IMR-90 (cell line): ENCODE measurements at regions not wholly inside any gene's neighbourhood (a gene's known extent, or its start where the extent isn't known, plus 50 kb on each side); places are given as distances from the start of the nearest gene placed in this dataset.
"Not testable (repeated sequence)": the region's sequence is repeated elsewhere in the genome, so short reads cannot be mapped to it uniquely, and the experiment has no call there.

Experiments used
- ATAC-seq: fragments of 200-7000 bp; cut with Tn5 transposase; 2 replicates; pipeline ENCODE4 v1.9.1; 2020; ENCODE audit warnings: low read depth, mild to moderate bottlenecking, moderate library complexity
- BruUV-seq: library from RNA; stranded (reverse); fragments of 400-500 nt; replicated peaks from 2 replicates; lab custom pipeline; 2021; lab: Mats Ljungman, UMichigan
- CTCF ChIA-PET: fragments of 300-600 bp; formaldehyde crosslinking; extraction: SDS; loops from one replicate; lab custom pipeline; 2021; ENCODE audit warnings: antibody characterized with exemption; lab: Yijun Ruan, JAX
- POLR2A ChIA-PET: fragments of 300-600 bp; sonication (Branson Sonifier 250); formaldehyde crosslinking; loops from one replicate; lab custom pipeline; 2022; ENCODE audit warnings: antibody characterized with exemption; ENCODE audit not compliant: unreplicated experiment; lab: Charles Lee
- DNase-seq: peaks from one replicate; pipeline ENCODE4 v3.0.0; 2013
- H2AFZ ChIP-seq: replicated peaks from 2 replicates; pipeline ENCODE3; 2013; ENCODE audit warnings: low read length, mild to moderate bottlenecking; ENCODE audit not compliant: poor library complexity
- H2AK5ac ChIP-seq: 2 replicates; pipeline ENCODE4 v1.6.1; 2013; ENCODE audit warnings: low read depth, low read length, inconsistent platforms
- H2AK9ac ChIP-seq: replicated peaks from 2 replicates; pipeline ENCODE3; 2013; ENCODE audit warnings: mild to moderate bottlenecking, low read depth, low read length, moderate library complexity; ENCODE audit not compliant: poor library complexity
- H2BK120ac ChIP-seq: 2 replicates; pipeline ENCODE4 v1.6.1; 2013; ENCODE audit warnings: low read depth, low read length, inconsistent platforms
- H2BK15ac ChIP-seq: 3 replicates; pipeline ENCODE4 v1.6.1; 2013; ENCODE audit warnings: low read depth, low read length, inconsistent platforms
- H2BK20ac ChIP-seq: 2 replicates; pipeline ENCODE4 v1.6.1; 2013; ENCODE audit warnings: low read depth, mild to moderate bottlenecking, inconsistent platforms, low read length, moderate library complexity
- H2BK5ac ChIP-seq: 2 replicates; pipeline ENCODE4 v1.6.1; 2013; ENCODE audit warnings: mild to moderate bottlenecking, low read depth, low read length, inconsistent platforms; ENCODE audit not compliant: poor library complexity, severe bottlenecking
- H3K14ac ChIP-seq: replicated peaks from 2 replicates; pipeline ENCODE4 v1.6.1; 2013; ENCODE audit warnings: low read depth, low read length, inconsistent platforms
- H3K18ac ChIP-seq: 2 replicates; pipeline ENCODE4 v1.6.1; 2013; ENCODE audit warnings: low read depth, low read length, control low read depth
- H3K23ac ChIP-seq: 2 replicates; pipeline ENCODE4 v1.6.1; 2013; ENCODE audit warnings: low read depth, low read length, inconsistent platforms
- H3K27ac ChIP-seq: 2 replicates; pipeline ENCODE4 v1.5.1; 2013; ENCODE audit warnings: mild to moderate bottlenecking, control low read depth, low read length; ENCODE audit not compliant: insufficient read depth
- H3K27me3 ChIP-seq: 2 replicates; pipeline ENCODE4 v1.6.1; 2013; ENCODE audit warnings: low read length; ENCODE audit not compliant: control insufficient read depth, insufficient read depth
- H3K36me3 ChIP-seq: 2 replicates; pipeline ENCODE4 v1.6.1; 2013; ENCODE audit warnings: low read length, mixed read lengths; ENCODE audit not compliant: control insufficient read depth, insufficient read depth
- H3K4ac ChIP-seq: 2 replicates; pipeline ENCODE4 v1.6.1; 2013; ENCODE audit warnings: low read depth, low read length, inconsistent platforms
- H3K4me1 ChIP-seq: 2 replicates; pipeline ENCODE4 v1.6.1; 2013; ENCODE audit warnings: low read length, mixed read lengths; ENCODE audit not compliant: control insufficient read depth, insufficient read depth
- H3K4me2 ChIP-seq: 2 replicates; pipeline ENCODE4 v1.6.1; 2013; ENCODE audit warnings: low read depth, mild to moderate bottlenecking, control low read depth, low read length, moderate library complexity
- H3K4me3 ChIP-seq: 2 replicates; pipeline ENCODE4 v1.5.1; 2013; ENCODE audit warnings: low read depth, mild to moderate bottlenecking, control low read depth, low read length, moderate library complexity; ENCODE audit not compliant: insufficient read depth
- H3K56ac ChIP-seq: 2 replicates; pipeline ENCODE4 v1.6.1; 2013; ENCODE audit warnings: low read length, inconsistent platforms; ENCODE audit not compliant: insufficient read depth; ENCODE audit errors: extremely low read depth
- H3K79me1 ChIP-seq, 2 experiments: 2 replicates each; pipeline ENCODE4 v1.6.1; 2013; ENCODE audit warnings: low read length in 2 of 2, inconsistent platforms in 1 of 2, low read depth in 1 of 2
- H3K9ac ChIP-seq: 2 replicates; pipeline ENCODE4 v1.6.1; 2013; ENCODE audit warnings: low read depth, low read length, control low read depth
- H3K9me1 ChIP-seq: 2 replicates; pipeline ENCODE4 v1.6.1; 2013; ENCODE audit warnings: low read length, inconsistent platforms; ENCODE audit not compliant: insufficient read depth
- H3K9me3 ChIP-seq: 2 replicates; pipeline ENCODE4 v1.6.1; 2013; ENCODE audit warnings: low read length; ENCODE audit not compliant: control insufficient read depth, insufficient read depth
- H4K20me1 ChIP-seq: 2 replicates; pipeline ENCODE4 v1.6.1; 2013; ENCODE audit warnings: low read length, inconsistent platforms; ENCODE audit not compliant: insufficient read depth
- H4K5ac ChIP-seq: 2 replicates; pipeline ENCODE4 v1.6.1; 2013; ENCODE audit warnings: mild to moderate bottlenecking, low read depth, low read length, control low read depth
- H4K8ac ChIP-seq, 2 experiments: 2 replicates each; pipeline ENCODE4 v1.6.1; 2013; ENCODE audit warnings: low read depth in 2 of 2, low read length in 2 of 2, control low read depth in 1 of 2, inconsistent platforms in 1 of 2
- H4K91ac ChIP-seq: 2 replicates; pipeline ENCODE4 v1.6.1; 2013; ENCODE audit warnings: low read depth, low read length, inconsistent platforms; ENCODE audit not compliant: insufficient read depth
- FOS ChIP-seq: fragments of 150-350 bp; IDR thresholded peaks from 2 replicates; pipeline ENCODE4 v1.6.1; 2016; ENCODE audit warnings: low read depth, low read length
- RCOR1 ChIP-seq: IDR thresholded peaks from 2 replicates; pipeline ENCODE4 v1.6.1; 2012; ENCODE audit warnings: mild to moderate bottlenecking, low read length, improper control_type of control experiment; ENCODE audit not compliant: insufficient replicate concordance
- SMC3 ChIP-seq: fragments of 150-350 bp; IDR thresholded peaks from 2 replicates; pipeline ENCODE4 v1.6.1; 2016; ENCODE audit warnings: low read depth, mild to moderate bottlenecking, antibody characterized with exemption, low read length, moderate library complexity
- WGBS, 2 experiments: methylation state at CpG; one replicate each; pipeline versions ENCODE4 v1.1.5 to v1.1.7; 2013; ENCODE audit warnings: missing lambda C conversion rate in 2 of 2; ENCODE audit not compliant: insufficient read length in 1 of 2; ENCODE audit errors: extremely low coverage in 2 of 2; 5-methylcytosine and 5-hydroxymethylcytosine counted together
- dilution Hi-C: fragments of 300-500 bp; cut with HindIII; formaldehyde crosslinking; loops from one replicate; pipeline ENCODE4 v1.14.3; 2018; ENCODE audit warnings: low sequenced_read_pairs; ENCODE audit not compliant: unreplicated experiment
- in situ Hi-C: fragments of 300-500 bp; cut with MboI; formaldehyde crosslinking; loops from 3 replicates; pipeline ENCODE4 v1.14.3; 2019; ENCODE audit warnings: low sequenced_read_pairs, inconsistent platforms, mixed read lengths
- intact Hi-C: fragments of 100-400 bp; cut with micrococcal nuclease; formaldehyde crosslinking; loops from 2 replicates; pipeline ENCODE4 v1.10.0; 2022

DNA sequence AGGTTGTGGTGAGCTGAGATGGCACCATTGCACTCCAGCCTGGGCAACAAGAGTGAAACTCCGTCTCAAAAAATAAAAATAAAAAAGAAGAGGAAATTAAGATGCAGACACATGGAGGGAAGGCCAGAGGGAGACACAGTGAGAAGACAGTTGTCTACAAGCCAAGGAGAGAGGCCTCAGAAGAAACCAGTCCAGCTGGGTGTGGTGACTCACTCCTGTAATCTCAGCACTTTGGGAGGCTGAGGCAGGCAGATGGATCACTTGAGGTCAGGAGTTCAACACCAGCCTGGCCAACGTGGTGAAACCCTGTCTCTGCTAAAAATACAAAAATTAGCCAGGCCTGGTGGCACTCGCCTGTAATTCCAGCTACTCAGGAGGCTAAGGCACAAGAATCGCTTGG lies 80.6 kb downstream of the SMIM20 start:
- H3K56ac ChIP-seq, H3K9me1 ChIP-seq, H4K20me1 ChIP-seq, H3K4me1 ChIP-seq, H4K8ac ChIP-seq, H3K27ac ChIP-seq, POLR2A ChIA-PET, H2BK5ac ChIP-seq, H2BK120ac ChIP-seq, H3K14ac ChIP-seq, H3K79me1 ChIP-seq, H2BK15ac ChIP-seq, H3K4me2 ChIP-seq, H3K27me3 ChIP-seq, H4K5ac ChIP-seq, CTCF ChIA-PET, BruUV-seq, H3K23ac ChIP-seq, H2AFZ ChIP-seq, H3K9me3 ChIP-seq, H2AK9ac ChIP-seq, H3K4ac ChIP-seq, H3K18ac ChIP-seq, H3K9ac ChIP-seq, intact Hi-C loops, H2BK20ac ChIP-seq, dilution Hi-C loops, H2AK5ac ChIP-seq, H4K91ac ChIP-seq, H3K36me3 ChIP-seq, H3K4me3 ChIP-seq: not testable (repeated sequence)
- in situ Hi-C loops: loop anchor here (5.0 to 25.0 kb wide), 2 partner anchors 413 to 1018 kb away; no protein-coding TSS in a partner anchor
- WGBS, 2 experiments: no CpG with 5 or more reads among the region's 4 CpGs
- ATAC-seq (peak; percentile 78), DNase-seq (peak; percentile 84)
- TF ChIP-seq FOS (peak; percentile 27; the same call in 1 of the 2 replicates), RCOR1 (peak; percentile 33), SMC3 (peak; percentile 12; the same call in 1 of the 2 replicates)
